Pancreas (tissue), 10 donors: ENCODE measurements at regions not wholly inside any gene's neighbourhood (a gene's known extent, or its start where the extent isn't known, plus 50 kb on each side); places are given as distances from the start of the nearest gene placed in this dataset.

Experiments used
- ATAC-seq, 4 donors: fragments of 200-7000 bp; cut with Tn5 transposase; one replicate each; pipeline versions ENCODE4 v1.8.0 to v1.9.1; 2020; ENCODE audit warnings: mild to moderate bottlenecking in 4 of 4, moderate library complexity in 4 of 4
- DNase-seq, 6 donors: peaks; one replicate each; pipeline ENCODE4 v3.0.0-alpha.2; 2020
- FAIRE-seq: peaks from 2 replicates; lab custom pipeline; 2012; peaks lifted over from hg19 to GRCh38; lab: Jason Lieb, UNC
- H3K27ac ChIP-seq, 4 donors: fragments of 200-600 bp; sonication (generic); 1 replicate in 3 of 4; 2 replicates in 1 of 4; pipeline versions ENCODE4 v1.5.0 to v1.8.0; 2020
- H3K27me3 ChIP-seq, 4 donors: fragments of 200-600 bp; one replicate each; pipeline ENCODE4 v1.8.0; 2021
- H3K36me3 ChIP-seq, 3 donors: fragments of 200-600 bp; sonication (generic) in 1 of 3; one replicate each; pipeline versions ENCODE4 v1.5.0 to v1.8.0; 2020 to 2021
- H3K4me1 ChIP-seq, 3 donors: fragments of 200-600 bp; one replicate each; pipeline ENCODE4 v1.8.0; 2021
- H3K4me3 ChIP-seq, 4 donors: fragments of 200-600 bp; sonication (generic) in 2 of 4; one replicate each; pipeline versions ENCODE4 v1.5.0 to v1.8.0; 2020 to 2021
- H3K9me3 ChIP-seq, 4 donors: fragments of 200-600 bp; one replicate each; pipeline ENCODE4 v1.8.0; 2021
- WGBS, 2 donors: extraction: QIAGEN DNeasy Blood & Tissue Kit; methylation state at CpG; one replicate each; pipeline ENCODE4 v1.1.7; 2013; 5-methylcytosine and 5-hydroxymethylcytosine counted together
- intact Hi-C, 3 donors: fragments of 100-400 bp; cut with DNase I; formaldehyde crosslinking; loops; one replicate each; pipeline versions ENCODE4 v1.11.1 to v1.14.2; 2022
- TF ChIP-seq, protein P1 (sequence below), 4 donors: fragments of 200-600 bp; sonication (generic) in 3 of 4; IDR thresholded peaks; one replicate each; pipeline versions ENCODE4 v1.5.0 to v1.8.0; 2021; ENCODE audit warnings: antibody characterized with exemption in 4 of 4
- donor health status: healthy with polysubstance abuse.
- donor health status: DM: no; HTN: no; CAD: no; lungs with moderate emphysema.
- donor health status: DM: no; HTN: no; CAD: no.
- donor health status: control.
- donor health status: control.
- donor health status: Bipolar disorder and iron deficiency.
- donor health status: DM: yes; HTN: yes; CAD: no.
- donor health status: DM: no; HTN: no; CAD: no.
- donor health status: DM: no; HTN: no; CAD: no.
- donor health status: DM: yes; HTN: yes; CAD: no.

DNA sequence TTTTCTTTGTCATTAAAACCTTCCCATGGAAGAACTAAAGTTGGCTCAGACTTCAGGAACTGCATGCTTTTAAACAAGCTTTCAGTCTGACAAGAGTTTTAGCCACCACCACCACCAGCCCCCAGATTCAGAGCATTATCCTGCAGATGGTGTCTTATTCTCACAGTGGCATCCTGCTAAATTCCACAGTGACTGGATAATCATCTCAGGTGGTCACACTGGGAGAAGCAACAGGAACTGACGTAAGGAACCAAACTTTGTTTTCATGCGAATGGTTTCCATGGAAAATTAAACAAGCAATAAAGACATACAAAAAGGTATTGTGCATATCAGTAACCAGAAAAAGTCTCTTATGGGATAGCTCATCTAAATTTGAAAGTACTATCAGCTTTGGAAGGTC, 370.7 kb downstream of the FBXW7 start:
- no peaks in the 10 kb centered on the region for H3K27me3 ChIP-seq
- ATAC-seq, result no peak
- no peaks in the 10 kb centered on the region for H3K36me3 ChIP-seq
- no peak overlapping the region for H3K27ac ChIP-seq
- WGBS, 2 donors, result 29 to 36% methylated on average over 2 of the region's 2 CpGs
- DNase-seq, result no peak
- H3K4me1 ChIP-seq, result no peaks in the 10 kb centered on the region
- H3K4me3 ChIP-seq, result no peak overlapping the region
- H3K9me3 ChIP-seq, result no peaks in the 10 kb centered on the region
- FAIRE-seq, result no peak
- TF ChIP-seq, protein P1, sequence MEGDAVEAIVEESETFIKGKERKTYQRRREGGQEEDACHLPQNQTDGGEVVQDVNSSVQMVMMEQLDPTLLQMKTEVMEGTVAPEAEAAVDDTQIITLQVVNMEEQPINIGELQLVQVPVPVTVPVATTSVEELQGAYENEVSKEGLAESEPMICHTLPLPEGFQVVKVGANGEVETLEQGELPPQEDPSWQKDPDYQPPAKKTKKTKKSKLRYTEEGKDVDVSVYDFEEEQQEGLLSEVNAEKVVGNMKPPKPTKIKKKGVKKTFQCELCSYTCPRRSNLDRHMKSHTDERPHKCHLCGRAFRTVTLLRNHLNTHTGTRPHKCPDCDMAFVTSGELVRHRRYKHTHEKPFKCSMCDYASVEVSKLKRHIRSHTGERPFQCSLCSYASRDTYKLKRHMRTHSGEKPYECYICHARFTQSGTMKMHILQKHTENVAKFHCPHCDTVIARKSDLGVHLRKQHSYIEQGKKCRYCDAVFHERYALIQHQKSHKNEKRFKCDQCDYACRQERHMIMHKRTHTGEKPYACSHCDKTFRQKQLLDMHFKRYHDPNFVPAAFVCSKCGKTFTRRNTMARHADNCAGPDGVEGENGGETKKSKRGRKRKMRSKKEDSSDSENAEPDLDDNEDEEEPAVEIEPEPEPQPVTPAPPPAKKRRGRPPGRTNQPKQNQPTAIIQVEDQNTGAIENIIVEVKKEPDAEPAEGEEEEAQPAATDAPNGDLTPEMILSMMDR (IDR thresholded peaks at IDR 0.05), result no peak
- intact Hi-C loops, result no loop called here

DNA sequence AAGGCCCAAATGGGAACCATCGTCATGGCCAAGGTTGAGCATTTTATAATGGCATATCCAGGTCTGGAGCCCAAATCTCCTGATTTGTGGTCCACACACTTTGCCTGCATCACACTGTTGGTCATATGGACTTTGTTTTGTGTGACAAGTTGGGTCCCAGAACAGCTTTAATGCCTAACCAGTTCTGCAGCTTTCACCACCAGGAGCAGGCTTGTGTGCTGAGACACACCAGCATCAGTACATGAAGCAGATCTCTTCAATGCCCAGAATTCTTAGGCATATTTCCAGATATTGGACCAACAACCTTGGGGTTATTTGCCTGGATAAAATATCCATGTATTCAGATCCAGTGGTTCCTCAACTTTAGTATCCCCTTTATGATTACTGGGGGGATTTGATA, 371.3 kb downstream of the FBXW7 start:
- Histone ChIP-seq H3K9me3 (no peaks in the 10 kb centered on the region), H3K4me3 (no peak overlapping the region), H3K4me1 (no peaks in the 10 kb centered on the region), H3K27me3 (no peaks in the 10 kb centered on the region), H3K27ac (no peak overlapping the region), H3K36me3 (no peaks in the 10 kb centered on the region)
- TF ChIP-seq, protein P1 (IDR thresholded peaks at IDR 0.05), result no peak
- ATAC-seq (no peak), DNase-seq (no peak), FAIRE-seq (no peak)
- intact Hi-C loops, result no loop called here
- WGBS, 2 donors, result 91% methylated on average over 1 of the region's 1 CpG

DNA sequence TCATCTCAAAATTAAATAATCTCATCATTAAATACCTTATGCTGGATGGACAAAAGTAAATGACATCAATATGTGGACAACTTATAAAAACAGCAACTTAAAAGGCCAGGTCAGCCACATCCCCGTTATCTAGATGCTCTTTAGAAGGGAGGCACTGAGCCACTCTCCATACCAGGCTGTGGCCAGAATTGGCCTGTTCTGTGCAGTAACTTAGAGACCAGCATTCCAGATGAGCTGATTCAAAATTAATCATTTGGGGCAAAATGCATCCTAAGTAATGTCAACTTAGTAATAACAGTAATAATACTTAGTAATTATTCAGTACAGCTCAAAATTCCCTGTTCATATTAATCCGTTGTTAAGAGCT, 373.6 kb downstream of the FBXW7 start:
- Histone ChIP-seq H3K4me3 (no peak overlapping the region), H3K27ac (no peak overlapping the region), H3K4me1 (no peaks in the 10 kb centered on the region), H3K36me3 (no peaks in the 10 kb centered on the region), H3K9me3 (no peaks in the 10 kb centered on the region), H3K27me3 (no peaks in the 10 kb centered on the region)
- TF ChIP-seq, protein P1 (IDR thresholded peaks at IDR 0.05), result no peak
- WGBS, 2 donors, result 54 to 66% methylated on average over 2 of the region's 2 CpGs
- FAIRE-seq (no peak), DNase-seq (no peak), ATAC-seq (no peak)
- intact Hi-C loops, result no loop called here

DNA sequence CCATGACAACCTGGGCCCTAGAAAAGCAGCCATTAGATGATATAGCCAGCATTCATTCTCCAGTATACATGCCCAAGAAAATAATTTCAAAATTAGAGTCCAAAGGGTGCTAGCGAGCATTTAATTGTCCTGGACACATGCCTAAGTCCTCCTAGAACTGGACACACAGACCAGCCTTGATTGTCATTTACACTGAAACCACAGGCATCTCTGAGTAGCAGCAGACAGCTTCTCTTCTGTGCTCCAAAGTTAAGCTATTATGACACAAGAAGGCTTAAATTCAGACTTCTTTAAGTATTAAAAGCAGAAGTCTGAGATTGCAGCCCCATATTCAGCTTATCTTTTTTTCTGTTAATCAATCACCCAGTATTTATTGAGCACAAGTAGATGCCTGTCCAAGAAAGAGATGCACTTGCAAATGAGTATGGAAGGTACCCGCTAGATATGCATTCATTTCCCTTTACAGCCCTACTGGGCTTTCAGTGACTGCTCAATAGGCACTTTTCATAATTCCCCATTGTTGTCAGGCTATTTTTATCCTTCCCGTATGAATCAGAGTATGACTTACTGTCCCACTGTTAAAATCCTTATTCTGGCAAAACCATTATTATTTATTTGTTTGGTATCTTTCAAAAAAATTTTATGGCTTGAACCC, 374.1 kb downstream of the FBXW7 start:
- ATAC-seq (no peak), DNase-seq (no peak), FAIRE-seq (no peak)
- Histone ChIP-seq H3K4me3 (no peak overlapping the region), H3K9me3 (no peaks in the 10 kb centered on the region), H3K27ac (no peak overlapping the region), H3K36me3 (no peaks in the 10 kb centered on the region), H3K4me1 (no peaks in the 10 kb centered on the region), H3K27me3 (no peaks in the 10 kb centered on the region)
- intact Hi-C loops, result no loop called here
- TF ChIP-seq, protein P1 (IDR thresholded peaks at IDR 0.05), result no peak
- 60 to 71% methylated on average over 3 of the region's 3 CpGs for WGBS, 2 donors

DNA sequence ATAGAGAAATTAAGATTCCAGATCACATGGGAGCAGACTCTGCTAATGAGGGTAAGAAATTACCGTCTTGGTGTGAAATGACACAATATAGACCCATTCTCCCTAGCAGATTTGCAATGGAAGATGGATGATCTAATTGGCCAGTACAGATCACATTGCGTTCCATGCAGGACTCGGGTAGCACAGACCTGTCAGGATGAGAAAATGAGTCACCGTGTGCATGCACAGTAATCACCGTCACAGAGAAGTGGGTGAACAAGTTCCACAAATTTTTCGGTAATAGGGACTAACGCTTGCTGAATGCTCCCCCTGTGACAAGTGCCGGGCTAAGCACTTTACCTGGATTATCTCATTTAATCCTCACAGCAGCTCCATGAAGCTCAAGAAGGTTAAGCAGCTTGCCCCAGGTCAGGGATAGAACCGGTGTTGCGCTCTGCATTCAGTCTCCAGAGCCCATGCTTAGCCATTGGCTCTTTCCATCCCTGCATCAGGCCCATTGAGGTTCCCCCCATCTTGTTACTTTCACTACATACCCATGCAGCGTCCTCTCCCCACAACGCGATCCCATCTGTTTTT, 375.6 kb downstream of the FBXW7 start:
- FAIRE-seq, result no peak
- Histone ChIP-seq H3K27me3 (no peaks in the 10 kb centered on the region), H3K4me3 (no peak overlapping the region), H3K4me1 (no peaks in the 10 kb centered on the region), H3K27ac (no peak overlapping the region), H3K9me3 (no peaks in the 10 kb centered on the region), H3K36me3 (no peaks in the 10 kb centered on the region)
- TF ChIP-seq, protein P1 (IDR thresholded peaks at IDR 0.05), result no peak
- intact Hi-C loops, result no loop called here
- no peak for DNase-seq
- 83 to 86% methylated on average over 13 of the region's 13 CpGs for WGBS, 2 donors
- ATAC-seq, result no peak
